Effector CD4-positive, alpha-beta T cell (primary cell): ENCODE measurements at regions not wholly inside any gene's neighbourhood (a gene's known extent, or its start where the extent isn't known, plus 50 kb on each side); places are given as distances from the start of the nearest gene placed in this dataset.
"Not testable (repeated sequence)": the region's sequence is repeated elsewhere in the genome, so short reads cannot be mapped to it uniquely, and the experiment has no call there.

Experiments used
- DNase-seq: peaks from one replicate; pipeline ENCODE4 v3.0.0-alpha.2; 2020

- no peak for DNase-seq
These were observed 621.0 kb downstream of the EFNB2 start for GRCh38 chr13:105914291-105915036.

- no peak for DNase-seq
These were observed 626.9 kb downstream of the EFNB2 start for GRCh38 chr13:105908586-105908985.

GRCh38 chr13:105907319-105908019 is 628.0 kb downstream of the EFNB2 start:
- DNase-seq: no peak

GRCh38 chr13:105906746-105907145 is 628.7 kb downstream of the EFNB2 start:
- DNase-seq: no peak

- DNase-seq: no peak
These were observed 631.3 kb downstream of the EFNB2 start for GRCh38 chr13:105904034-105904742.

GRCh38 chr13:105902396-105902795 is 633.1 kb downstream of the EFNB2 start:
- no peak for DNase-seq

GRCh38 chr13:105897575-105897974 is 637.9 kb downstream of the EFNB2 start:
- DNase-seq: no peak

GRCh38 chr13:105894697-105895096 is 640.8 kb downstream of the EFNB2 start:
- DNase-seq: no peak

GRCh38 chr13:105890509-105890908 is 645.0 kb downstream of the EFNB2 start:
- no peak for DNase-seq

GRCh38 chr13:105878119-105878700 is 657.3 kb downstream of the EFNB2 start:
- DNase-seq: no peak

GRCh38 chr13:105874814-105875213 is 660.6 kb downstream of the EFNB2 start:
- no peak for DNase-seq

- DNase-seq: no peak
These were observed 663.7 kb downstream of the EFNB2 start for GRCh38 chr13:105871768-105872167.

- no peak for DNase-seq
These were observed 664.1 kb downstream of the EFNB2 start for GRCh38 chr13:105871326-105871725.

GRCh38 chr13:105863300-105863920 is 672.1 kb downstream of the EFNB2 start:
- no peak for DNase-seq

GRCh38 chr13:105848494-105848893 is 687.0 kb downstream of the EFNB2 start:
- no peak for DNase-seq

- no peak for DNase-seq
These were observed 687.8 kb downstream of the EFNB2 start for GRCh38 chr13:105847527-105848291.

GRCh38 chr13:105846923-105847322 is 688.5 kb downstream of the EFNB2 start:
- no peak for DNase-seq

- DNase-seq: no peak
These were observed 694.2 kb downstream of the EFNB2 start for GRCh38 chr13:105841286-105841685.

GRCh38 chr13:105838231-105838630 is 697.2 kb downstream of the EFNB2 start:
- DNase-seq: no peak

- not testable (repeated sequence) for DNase-seq
These were observed 698.2 kb downstream of the EFNB2 start for GRCh38 chr13:105837295-105837694.

- no peak for DNase-seq
These were observed 704.6 kb downstream of the EFNB2 start for GRCh38 chr13:105830821-105831220.
